Breast epithelium (tissue), 4 donors: ENCODE measurements at regions not wholly inside any gene's neighbourhood (a gene's known extent, or its start where the extent isn't known, plus 50 kb on each side); places are given as distances from the start of the nearest gene placed in this dataset.
"Not testable (repeated sequence)": the region's sequence is repeated elsewhere in the genome, so short reads cannot be mapped to it uniquely, and the experiment has no call there.

Experiments used
- DNase-seq, 2 donors: peaks; one replicate each; pipeline ENCODE4 v3.0.0-alpha.2; 2019; ENCODE audit warnings: low spot score in 2 of 2
- H3K27ac ChIP-seq, 2 donors: fragments of 200-600 bp; sonication (generic) in 1 of 2; one replicate each; pipeline ENCODE4 v1.5.1; 2016 to 2019; ENCODE audit warnings: mild to moderate bottlenecking in 1 of 2
- H3K27me3 ChIP-seq, 2 donors: fragments of 200-600 bp; sonication (generic) in 1 of 2; one replicate each; pipeline versions ENCODE4 v1.5.1 to v1.6.0; 2017 to 2019; ENCODE audit warnings: control low read depth in 1 of 2, mild to moderate bottlenecking in 1 of 2
- H3K36me3 ChIP-seq: fragments of 200-600 bp; one replicate; pipeline ENCODE4 v1.5.1; 2019
- H3K4me1 ChIP-seq, 2 donors: fragments of 200-600 bp; sonication (generic); one replicate each; pipeline ENCODE4 v1.5.1; 2016 to 2019; ENCODE audit warnings: control low read depth in 1 of 2
- H3K4me3 ChIP-seq, 3 donors: fragments of 200-600 bp; sonication (generic); 1 replicate in 2 of 3; 2 replicates in 1 of 3; pipeline ENCODE4 v1.5.1; 2016 to 2019; ENCODE audit warnings: mild to moderate bottlenecking in 3 of 3, moderate library complexity in 2 of 3
- H3K9me3 ChIP-seq, 2 donors: fragments of 200-600 bp; sonication (generic) in 1 of 2; one replicate each; pipeline ENCODE4 v1.5.1; 2016 to 2019; ENCODE audit warnings: control low read depth in 1 of 2
- CTCF ChIP-seq, 3 donors: fragments of 450-650 bp; IDR thresholded peaks; one replicate each; pipeline ENCODE4 v1.5.1; 2016 to 2017; ENCODE audit warnings: antibody characterized with exemption in 3 of 3, mild to moderate bottlenecking in 3 of 3, moderate library complexity in 3 of 3
- POLR2A ChIP-seq: fragments of 450-650 bp; IDR thresholded peaks from one replicate; pipeline ENCODE4 v1.6.1; 2016; ENCODE audit warnings: antibody characterized with exemption, mild to moderate bottlenecking, moderate library complexity
- POLR2AphosphoS5 ChIP-seq, 3 donors: sonication (generic); formaldehyde crosslinking; IDR thresholded peaks; one replicate each; pipeline ENCODE4 v1.6.1; 2017; ENCODE audit warnings: antibody characterized with exemption in 3 of 3
- intact Hi-C: fragments of 100-400 bp; cut with DNase I; formaldehyde crosslinking; loops from one replicate; pipeline ENCODE4 v1.15.1; 2023; ENCODE audit warnings: low total_unique reads

DNA sequence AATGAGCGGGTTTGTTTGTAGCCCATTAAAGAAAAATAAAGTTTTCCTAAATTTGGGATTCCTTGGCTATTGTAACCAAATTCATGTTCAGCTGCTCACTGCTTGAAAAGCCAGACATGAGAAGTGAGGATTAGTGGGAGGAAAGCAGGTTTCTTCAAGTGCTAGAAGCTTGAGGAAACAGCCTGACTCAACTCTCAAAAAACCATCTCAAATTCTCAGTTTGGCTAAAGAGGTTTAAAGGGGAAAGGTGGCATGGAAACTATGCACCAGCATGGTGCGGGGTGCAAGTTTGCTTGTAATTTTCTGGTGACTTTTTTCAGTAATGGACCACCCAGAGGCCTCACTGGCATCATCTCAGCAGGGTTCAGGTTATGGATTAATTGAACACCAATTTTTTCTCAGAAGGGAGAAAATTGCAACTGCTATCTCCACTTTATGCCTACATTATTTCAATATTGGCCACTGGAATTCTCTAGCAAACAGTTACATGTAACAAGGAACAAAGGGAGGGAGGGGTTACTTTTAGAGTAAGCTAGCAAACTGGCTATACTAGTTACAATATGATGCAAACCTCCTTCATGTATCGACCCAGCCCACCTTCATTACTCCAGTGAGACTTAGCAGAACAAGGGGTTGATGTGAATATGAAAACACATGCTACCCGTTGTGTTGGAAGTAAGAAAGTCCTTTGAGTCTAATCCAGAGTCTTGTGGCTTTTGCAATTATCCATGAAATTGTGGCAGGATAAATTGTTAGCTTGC lies 85.0 kb upstream of the IFNGR1 start:
- no peak for DNase-seq
- peaks cover 0 to 2% of the 10 kb centered on the region in 2 donors for H3K4me1 ChIP-seq
- no peaks in the 10 kb centered on the region for H3K27me3 ChIP-seq
- intact Hi-C loops = no loop called here
- H3K27ac ChIP-seq = no peak overlapping the region
- TF ChIP-seq POLR2A = no peak
- H3K4me3 ChIP-seq = no peak overlapping the region
- H3K9me3 ChIP-seq = no peaks in the 10 kb centered on the region
- no peaks in the 10 kb centered on the region for H3K36me3 ChIP-seq

- Histone ChIP-seq H3K4me1 (no peaks in the 10 kb centered on the region), H3K27me3 (no peaks in the 10 kb centered on the region), H3K36me3 (no peaks in the 10 kb centered on the region), H3K9me3 (no peaks in the 10 kb centered on the region), H3K27ac (no peak overlapping the region), H3K4me3 (no peak overlapping the region)
- no peak for DNase-seq
- intact Hi-C loops = no loop called here
- TF ChIP-seq CTCF (IDR thresholded peaks at IDR 0.05) = no peak
- no peak for TF ChIP-seq POLR2A
- TF ChIP-seq POLR2AphosphoS5 (IDR thresholded peaks at IDR 0.05) = no peak
Measured at GRCh38 chr6:137303441-137303840, 84.3 kb upstream of the IFNGR1 start.

GRCh38 chr6:137299681-137300080 lies 80.5 kb upstream of the IFNGR1 start:
- Histone ChIP-seq H3K27me3 (no peaks in the 10 kb centered on the region), H3K4me3 (no peak overlapping the region), H3K27ac (no peak overlapping the region), H3K36me3 (no peaks in the 10 kb centered on the region), H3K4me1 (no peaks in the 10 kb centered on the region), H3K9me3 (no peaks in the 10 kb centered on the region)
- no peak for DNase-seq
- intact Hi-C loops = no loop called here
- TF ChIP-seq CTCF (IDR thresholded peaks at IDR 0.05) = no peak

DNA sequence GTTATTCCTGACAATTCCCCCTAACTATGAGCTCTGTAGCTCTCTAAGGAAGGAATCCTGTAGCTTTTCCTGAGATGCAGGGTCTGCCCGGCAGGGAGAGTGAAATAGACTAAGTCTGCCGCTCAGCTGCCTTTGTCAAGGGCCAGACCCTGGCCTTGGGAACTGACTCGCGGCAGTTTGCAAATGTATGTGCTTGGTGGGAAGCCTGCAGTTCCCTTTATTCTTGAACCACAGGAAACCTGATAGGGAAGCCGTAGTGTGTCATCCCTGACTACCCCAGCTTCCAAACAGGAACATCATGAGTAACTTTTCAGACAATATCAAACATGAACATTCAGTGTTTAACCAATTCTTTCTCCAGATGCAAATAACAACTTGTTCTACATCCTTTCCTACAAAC lies 78.7 kb upstream of the IFNGR1 start:
- no peaks in the 10 kb centered on the region for H3K4me1 ChIP-seq
- no peaks in the 10 kb centered on the region for H3K9me3 ChIP-seq
- no peak overlapping the region for H3K27ac ChIP-seq
- no peaks in the 10 kb centered on the region for H3K36me3 ChIP-seq
- TF ChIP-seq CTCF (IDR thresholded peaks at IDR 0.05) = no peak
- TF ChIP-seq POLR2AphosphoS5 (IDR thresholded peaks at IDR 0.05) = no peak
- no peak for TF ChIP-seq POLR2A
- no peaks in the 10 kb centered on the region for H3K27me3 ChIP-seq
- no peak for DNase-seq
- intact Hi-C loops = no loop called here
- H3K4me3 ChIP-seq = no peak overlapping the region

- H3K36me3 ChIP-seq, intact Hi-C loops, H3K4me3 ChIP-seq, H3K27ac ChIP-seq, H3K4me1 ChIP-seq, DNase-seq, H3K9me3 ChIP-seq, H3K27me3 ChIP-seq: not testable (repeated sequence)
Measured at GRCh38 chr6:137292326-137292725, 73.1 kb upstream of the IFNGR1 start.

GRCh38 chr6:137291441-137291840 lies 72.3 kb upstream of the IFNGR1 start:
- Histone ChIP-seq H3K9me3 (no peaks in the 10 kb centered on the region), H3K36me3 (no peaks in the 10 kb centered on the region), H3K27me3 (no peaks in the 10 kb centered on the region), H3K27ac (no peak overlapping the region), H3K4me1 (no peaks in the 10 kb centered on the region), H3K4me3 (no peak overlapping the region)
- intact Hi-C loops = no loop called here
- TF ChIP-seq POLR2AphosphoS5 (IDR thresholded peaks at IDR 0.05) (no peak), CTCF (IDR thresholded peaks at IDR 0.05) (no peak), POLR2A (no peak)
- DNase-seq = peak in 1 of 2 donors; percentile 68
